SU-DHL-6 (cell line): ENCODE measurements at regions not wholly inside any gene's neighbourhood (a gene's known extent, or its start where the extent isn't known, plus 50 kb on each side); places are given as distances from the start of the nearest gene placed in this dataset.

Source experiments
- EZH2phosphoT487 ChIP-seq: fragments of 200-600 bp; sonication (generic), shearing (Covaris generic); conservative IDR thresholded peaks from 2 replicates; pipeline ENCODE4 v1.6.1; 2018; ENCODE audit warnings: mild to moderate bottlenecking, antibody characterized with exemption, low read length, moderate library complexity, mixed read lengths
- TF ChIP-seq, protein P1 (sequence below): fragments of 200-600 bp; sonication (generic); IDR thresholded peaks from one replicate; pipeline ENCODE4 v1.5.1; 2017; ENCODE audit warnings: antibody characterized with exemption, mild to moderate bottlenecking, low read length, moderate library complexity; ENCODE audit not compliant: insufficient read depth, poor library complexity, severe bottlenecking

DNA sequence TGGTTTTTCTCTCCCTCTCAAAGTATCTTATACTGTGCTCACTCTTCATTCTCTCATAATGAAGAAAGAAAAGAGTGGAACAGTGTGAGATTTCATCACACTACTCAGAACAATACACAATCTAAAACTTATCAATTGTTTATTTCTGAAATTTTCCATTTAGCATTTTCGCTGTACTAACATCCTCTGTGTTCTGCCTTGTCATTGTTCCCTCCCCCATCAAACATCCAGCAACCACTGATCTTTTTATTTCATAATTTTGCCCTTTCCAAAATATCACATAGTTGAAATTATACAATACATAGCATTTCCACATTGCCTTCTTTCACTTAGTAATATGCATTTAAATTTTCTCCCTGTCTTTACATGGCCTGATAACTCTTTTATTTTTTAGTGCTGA lies 658.7 kb downstream of the SLITRK1 start:
- TF ChIP-seq, protein P1, sequence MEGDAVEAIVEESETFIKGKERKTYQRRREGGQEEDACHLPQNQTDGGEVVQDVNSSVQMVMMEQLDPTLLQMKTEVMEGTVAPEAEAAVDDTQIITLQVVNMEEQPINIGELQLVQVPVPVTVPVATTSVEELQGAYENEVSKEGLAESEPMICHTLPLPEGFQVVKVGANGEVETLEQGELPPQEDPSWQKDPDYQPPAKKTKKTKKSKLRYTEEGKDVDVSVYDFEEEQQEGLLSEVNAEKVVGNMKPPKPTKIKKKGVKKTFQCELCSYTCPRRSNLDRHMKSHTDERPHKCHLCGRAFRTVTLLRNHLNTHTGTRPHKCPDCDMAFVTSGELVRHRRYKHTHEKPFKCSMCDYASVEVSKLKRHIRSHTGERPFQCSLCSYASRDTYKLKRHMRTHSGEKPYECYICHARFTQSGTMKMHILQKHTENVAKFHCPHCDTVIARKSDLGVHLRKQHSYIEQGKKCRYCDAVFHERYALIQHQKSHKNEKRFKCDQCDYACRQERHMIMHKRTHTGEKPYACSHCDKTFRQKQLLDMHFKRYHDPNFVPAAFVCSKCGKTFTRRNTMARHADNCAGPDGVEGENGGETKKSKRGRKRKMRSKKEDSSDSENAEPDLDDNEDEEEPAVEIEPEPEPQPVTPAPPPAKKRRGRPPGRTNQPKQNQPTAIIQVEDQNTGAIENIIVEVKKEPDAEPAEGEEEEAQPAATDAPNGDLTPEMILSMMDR: no peak
- TF ChIP-seq EZH2phosphoT487: no peak
